Activated naive CD4-positive, alpha-beta T cell treated with anti-CD3 and anti-CD28 coated beads for 36 hours (primary cell): ENCODE measurements at regions not wholly inside any gene's neighbourhood (a gene's known extent, or its start where the extent isn't known, plus 50 kb on each side); places are given as distances from the start of the nearest gene placed in this dataset.
"Not testable (repeated sequence)": the region's sequence is repeated elsewhere in the genome, so short reads cannot be mapped to it uniquely, and the experiment has no call there.

Source experiments
- CTCF ChIA-PET: fragments of 350-600 bp; sonication (Branson Sonifier 250); formaldehyde crosslinking; loops from one replicate; lab custom pipeline; 2021; ENCODE audit warnings: antibody characterized with exemption; lab: Charles Lee
- DNase-seq: peaks from one replicate; pipeline ENCODE4 v3.0.0-alpha.2; 2020
- H3K27ac Mint-ChIP-seq: one replicate; pipeline ENCODE4 v1.8.0; 2021; ENCODE audit warnings: mild to moderate bottlenecking, mixed read lengths
- H3K27me3 Mint-ChIP-seq: one replicate; pipeline ENCODE4 v1.8.0; 2021; ENCODE audit warnings: low read depth, mixed read lengths
- H3K36me3 Mint-ChIP-seq: one replicate; pipeline ENCODE4 v1.8.0; 2021; ENCODE audit warnings: low read depth, mixed read lengths
- H3K4me1 Mint-ChIP-seq: one replicate; pipeline ENCODE4 v1.8.0; 2021; ENCODE audit warnings: low read depth, mixed read lengths
- H3K4me3 Mint-ChIP-seq: one replicate; pipeline ENCODE4 v1.8.0; 2021; ENCODE audit warnings: mild to moderate bottlenecking, moderate library complexity, mixed read lengths
- H3K9me3 Mint-ChIP-seq: one replicate; pipeline ENCODE4 v1.8.0; 2021; ENCODE audit warnings: mixed read lengths
- intact Hi-C: fragments of 100-400 bp; cut with micrococcal nuclease; formaldehyde crosslinking; loops from one replicate; pipeline ENCODE4 v1.15.1; 2023

DNA sequence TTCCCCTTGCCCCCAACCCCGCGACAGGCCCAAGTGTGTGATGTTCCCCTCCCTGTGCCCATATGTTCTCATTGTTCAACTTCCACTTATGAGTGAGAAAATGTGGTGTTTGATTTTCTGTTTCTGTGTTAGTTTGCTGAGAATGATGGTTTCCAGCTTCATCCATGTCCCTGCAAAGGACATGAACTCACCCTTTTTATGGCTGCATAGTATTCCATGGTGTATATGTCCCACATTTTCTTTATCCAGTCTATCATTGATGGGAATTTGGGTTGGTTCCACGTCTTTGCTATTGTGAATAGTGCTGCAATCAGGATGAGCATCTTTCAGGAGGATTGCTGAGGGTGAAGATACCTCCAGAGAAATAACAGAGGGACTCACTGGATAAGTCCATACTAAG lies 91.3 kb upstream of the COG2 start:
- intact Hi-C loops: not testable (repeated sequence)

DNA sequence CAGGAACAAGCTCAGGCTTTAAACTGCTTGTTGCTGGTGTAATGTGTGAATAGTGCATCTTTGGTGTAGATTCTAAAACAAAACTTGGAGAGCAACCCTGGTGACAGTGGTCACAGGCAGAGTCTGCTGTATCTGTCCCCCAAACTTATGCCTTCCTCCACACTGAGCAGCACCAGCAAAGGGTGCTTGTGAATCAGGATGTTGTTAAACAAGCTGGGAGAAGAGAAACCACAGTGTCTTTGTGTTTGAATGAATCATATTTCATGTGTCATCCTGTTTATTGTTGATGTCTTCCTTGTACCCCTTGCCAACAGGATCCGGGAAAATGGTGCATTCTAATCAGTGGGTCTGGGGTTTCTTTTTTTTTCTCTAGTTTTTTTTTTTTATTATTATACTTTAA lies 91.9 kb upstream of the COG2 start:
- intact Hi-C loops: no loop called here
- H3K36me3 Mint-ChIP-seq: no peaks in the 10 kb centered on the region
- peaks cover 15% of the 10 kb centered on the region for H3K27me3 Mint-ChIP-seq
- CTCF ChIA-PET: no interaction called here
- no peak for DNase-seq
- H3K9me3 Mint-ChIP-seq: no peaks in the 10 kb centered on the region
- no peak overlapping the region for H3K4me3 Mint-ChIP-seq
- H3K4me1 Mint-ChIP-seq: no peaks in the 10 kb centered on the region
- no peak overlapping the region for H3K27ac Mint-ChIP-seq

More for the DNA sequence above, 91.3 kb upstream of the COG2 start:
- H3K9me3 Mint-ChIP-seq, H3K4me3 Mint-ChIP-seq, CTCF ChIA-PET, H3K27ac Mint-ChIP-seq, DNase-seq, H3K4me1 Mint-ChIP-seq, H3K36me3 Mint-ChIP-seq: not testable (repeated sequence)
- H3K27me3 Mint-ChIP-seq: peaks cover 16% of the 10 kb centered on the region

DNA sequence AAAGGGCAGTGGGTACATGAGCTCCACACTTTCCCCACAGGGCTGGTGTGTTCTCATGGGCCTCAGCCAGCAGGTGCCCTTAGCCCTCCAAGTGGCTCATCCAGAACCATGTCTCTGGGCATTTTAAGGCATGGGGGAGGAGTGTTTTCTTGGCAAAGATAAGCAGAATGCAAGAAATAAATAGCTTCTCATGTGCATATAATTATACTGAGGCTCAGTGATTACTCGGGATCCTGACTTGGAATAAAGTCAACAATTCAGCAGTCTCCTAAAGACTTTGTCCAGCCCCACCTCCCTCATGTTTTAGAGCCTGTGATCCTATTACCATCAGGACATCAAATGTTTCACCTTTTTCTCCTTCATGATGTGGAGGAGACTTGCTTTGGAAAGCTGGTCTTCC lies 92.7 kb upstream of the COG2 start:
- H3K9me3 Mint-ChIP-seq: no peaks in the 10 kb centered on the region

DNA sequence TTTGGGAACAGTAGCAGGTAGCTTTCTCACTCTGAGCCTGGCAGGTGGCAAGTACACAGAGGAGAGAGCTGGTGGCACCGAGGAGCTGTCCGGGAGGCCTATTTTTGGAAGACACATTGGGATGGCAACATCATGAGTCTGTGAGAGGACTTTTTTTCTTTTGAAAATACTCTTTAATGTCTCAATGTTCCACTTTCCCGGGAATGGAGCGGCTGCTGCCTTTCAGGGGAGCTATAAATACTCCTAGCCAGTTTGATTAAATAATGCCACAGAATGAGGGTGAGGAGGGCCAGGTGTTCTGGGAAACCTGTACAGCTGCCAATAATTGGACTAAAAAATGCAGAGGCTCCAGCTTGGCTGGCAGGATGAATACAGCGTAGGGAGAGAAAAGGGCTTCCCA lies 93.3 kb upstream of the COG2 start:
- H3K27ac Mint-ChIP-seq: no peak overlapping the region
- no peak for DNase-seq
- no peak overlapping the region for H3K4me3 Mint-ChIP-seq
- no peaks in the 10 kb centered on the region for H3K36me3 Mint-ChIP-seq
- intact Hi-C loops: no loop called here
- no peaks in the 10 kb centered on the region for H3K4me1 Mint-ChIP-seq
- H3K27me3 Mint-ChIP-seq: peaks cover 15% of the 10 kb centered on the region
- CTCF ChIA-PET: no interaction called here
- H3K9me3 Mint-ChIP-seq: no peaks in the 10 kb centered on the region

More for the DNA sequence above, 92.7 kb upstream of the COG2 start:
- DNase-seq: no peak
- CTCF ChIA-PET: no interaction called here
- H3K27me3 Mint-ChIP-seq: peaks cover 15% of the 10 kb centered on the region
- H3K36me3 Mint-ChIP-seq: no peaks in the 10 kb centered on the region
- H3K4me1 Mint-ChIP-seq: no peaks in the 10 kb centered on the region
- no peak overlapping the region for H3K27ac Mint-ChIP-seq
- H3K4me3 Mint-ChIP-seq: no peak overlapping the region
- intact Hi-C loops: no loop called here

DNA sequence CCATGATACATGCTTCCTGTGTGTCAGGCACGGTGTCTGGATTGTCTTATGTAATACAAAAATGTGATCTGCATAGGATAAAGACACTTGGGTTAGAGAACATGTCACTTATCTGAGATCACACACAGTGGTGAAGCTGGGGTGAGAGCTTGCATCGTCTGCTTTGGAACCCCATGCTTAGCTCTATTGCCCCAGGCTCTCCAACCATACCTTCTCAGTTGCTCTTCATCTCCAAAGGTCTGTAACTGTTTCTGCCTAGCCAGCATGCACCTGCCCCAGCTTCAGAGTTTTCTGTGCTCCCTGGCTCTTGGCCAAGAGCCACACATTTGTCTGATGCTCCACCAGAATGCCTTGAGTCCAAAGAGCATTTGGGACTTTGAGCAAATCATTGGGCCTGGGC lies 93.9 kb upstream of the COG2 start:
- peaks cover 13% of the 10 kb centered on the region for H3K27me3 Mint-ChIP-seq

DNA sequence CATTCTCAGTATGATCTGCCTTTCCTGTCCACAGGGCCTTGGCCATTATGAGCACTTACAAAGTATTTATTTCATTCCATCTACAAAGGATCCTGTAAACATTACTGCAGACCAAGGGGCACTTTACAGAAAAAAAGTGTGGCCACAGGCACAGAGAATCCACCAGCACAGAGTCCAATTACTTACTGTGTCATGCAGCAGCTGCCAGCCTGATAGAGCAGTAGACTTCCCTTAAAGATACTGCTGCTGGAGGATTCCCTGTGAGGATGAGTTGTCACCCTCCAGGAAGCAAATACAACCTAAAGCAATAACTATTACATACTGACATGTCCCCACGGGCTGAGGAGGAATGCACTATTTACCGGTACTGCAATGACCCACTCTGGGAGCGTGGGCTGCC lies 97.1 kb upstream of the COG2 start:
- no peak overlapping the region for H3K27ac Mint-ChIP-seq
- CTCF ChIA-PET: no interaction called here
- H3K4me3 Mint-ChIP-seq: no peak overlapping the region
- intact Hi-C loops: no loop called here
- no peak for DNase-seq
- no peaks in the 10 kb centered on the region for H3K4me1 Mint-ChIP-seq
- H3K36me3 Mint-ChIP-seq: no peaks in the 10 kb centered on the region
- no peaks in the 10 kb centered on the region for H3K9me3 Mint-ChIP-seq
- H3K27me3 Mint-ChIP-seq: peaks cover 7% of the 10 kb centered on the region

More for the DNA sequence above, 93.9 kb upstream of the COG2 start:
- CTCF ChIA-PET: no interaction called here
- Mint-ChIP-seq H3K27ac (no peak overlapping the region), H3K4me3 (no peak overlapping the region), H3K9me3 (no peaks in the 10 kb centered on the region), H3K4me1 (no peaks in the 10 kb centered on the region), H3K36me3 (no peaks in the 10 kb centered on the region)
- intact Hi-C loops: no loop called here
- DNase-seq: no peak

DNA sequence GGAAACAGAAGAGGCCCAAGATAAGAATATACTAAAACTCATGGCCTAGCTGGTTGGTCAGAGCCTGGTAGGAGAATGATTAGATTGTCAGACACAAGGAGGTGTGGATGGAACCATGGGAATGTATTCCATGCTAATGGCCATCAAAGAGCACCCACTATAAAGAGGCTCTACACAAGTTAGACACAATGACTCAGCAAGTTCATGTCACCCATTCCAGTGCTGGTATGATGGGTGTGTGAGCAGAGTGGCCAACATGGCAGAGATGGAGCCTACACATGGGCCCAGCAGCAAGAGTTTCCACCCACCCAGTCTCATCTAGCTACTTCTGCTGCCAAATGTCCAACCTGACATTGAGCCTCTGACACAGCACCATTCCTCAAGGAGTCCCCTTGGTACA lies 97.5 kb upstream of the COG2 start:
- H3K27me3 Mint-ChIP-seq: peaks cover 7% of the 10 kb centered on the region
- H3K9me3 Mint-ChIP-seq: no peaks in the 10 kb centered on the region
- CTCF ChIA-PET: no interaction called here
- H3K27ac Mint-ChIP-seq: no peak overlapping the region
- no peak for DNase-seq
- no peak overlapping the region for H3K4me3 Mint-ChIP-seq
- intact Hi-C loops: no loop called here
- H3K4me1 Mint-ChIP-seq: no peaks in the 10 kb centered on the region
- no peaks in the 10 kb centered on the region for H3K36me3 Mint-ChIP-seq

DNA sequence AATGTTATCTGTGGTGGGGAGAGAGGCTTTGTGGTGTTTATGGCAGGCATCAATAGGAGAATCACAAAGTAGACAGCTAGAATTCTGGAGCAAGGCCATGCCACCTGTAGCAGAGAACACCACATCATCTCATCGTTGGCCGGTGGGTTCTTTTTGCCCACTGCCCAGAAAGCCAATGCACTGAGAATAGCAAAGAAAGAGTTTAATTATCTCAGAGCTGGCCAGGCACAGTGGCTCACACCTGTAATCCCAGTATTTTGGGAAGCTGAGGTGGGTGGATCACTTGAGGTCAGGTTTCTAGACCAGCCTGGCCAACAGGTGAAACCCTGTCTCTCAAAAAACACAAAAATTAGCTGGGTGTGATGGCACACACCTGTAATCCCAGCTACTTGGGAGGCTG lies 99.2 kb upstream of the COG2 start:
- CTCF ChIA-PET: no interaction called here
- Mint-ChIP-seq H3K27ac (no peak overlapping the region), H3K27me3 (peaks cover 10% of the 10 kb centered on the region), H3K4me1 (no peaks in the 10 kb centered on the region), H3K36me3 (no peaks in the 10 kb centered on the region), H3K4me3 (no peak overlapping the region), H3K9me3 (no peaks in the 10 kb centered on the region)
- intact Hi-C loops: no loop called here
- DNase-seq: no peak

DNA sequence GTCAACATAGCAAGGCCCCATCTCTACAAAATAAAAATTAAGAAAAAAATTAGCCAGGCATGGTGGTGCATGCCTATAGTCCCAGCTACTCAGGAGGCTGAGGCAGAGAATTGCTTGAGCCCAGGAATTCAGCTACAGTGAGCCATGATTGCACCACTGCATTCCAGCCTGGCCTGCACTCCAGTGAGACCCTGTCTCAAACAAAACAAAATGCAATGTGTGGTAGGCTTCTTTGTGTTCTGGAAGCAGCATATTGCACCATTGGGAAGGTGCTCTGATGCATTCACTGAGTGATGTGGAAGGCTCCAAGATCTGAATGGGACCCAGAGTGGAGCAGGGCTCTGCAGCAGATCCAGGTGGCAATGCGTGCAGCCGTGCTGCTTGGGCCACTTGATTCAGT lies 99.6 kb upstream of the COG2 start:
- DNase-seq: no peak
- intact Hi-C loops: no loop called here
- no peaks in the 10 kb centered on the region for H3K36me3 Mint-ChIP-seq
- no peaks in the 10 kb centered on the region for H3K4me1 Mint-ChIP-seq
- no peak overlapping the region for H3K4me3 Mint-ChIP-seq
- no peaks in the 10 kb centered on the region for H3K9me3 Mint-ChIP-seq
- CTCF ChIA-PET: no interaction called here
- no peak overlapping the region for H3K27ac Mint-ChIP-seq
- H3K27me3 Mint-ChIP-seq: peaks cover 10% of the 10 kb centered on the region

DNA sequence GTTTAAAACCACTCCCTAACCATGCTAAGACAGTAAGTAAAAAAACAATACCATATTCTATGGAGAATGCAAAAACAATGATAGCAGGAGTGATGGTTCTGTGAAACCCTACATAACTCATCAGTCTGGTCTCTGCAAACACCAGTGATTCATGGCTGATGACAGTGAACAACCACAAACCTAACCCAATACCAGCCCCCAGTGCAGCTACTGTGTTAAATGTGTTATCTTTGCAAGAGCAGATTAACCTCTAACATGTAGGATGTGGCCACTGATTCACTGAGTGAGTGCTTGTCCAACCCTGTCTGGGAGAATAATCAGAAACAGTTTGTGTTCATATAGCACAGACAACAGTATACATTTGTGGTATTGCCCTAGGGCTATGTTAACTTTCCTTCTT lies 100.2 kb upstream of the COG2 start:
- intact Hi-C loops: no loop called here

DNA sequence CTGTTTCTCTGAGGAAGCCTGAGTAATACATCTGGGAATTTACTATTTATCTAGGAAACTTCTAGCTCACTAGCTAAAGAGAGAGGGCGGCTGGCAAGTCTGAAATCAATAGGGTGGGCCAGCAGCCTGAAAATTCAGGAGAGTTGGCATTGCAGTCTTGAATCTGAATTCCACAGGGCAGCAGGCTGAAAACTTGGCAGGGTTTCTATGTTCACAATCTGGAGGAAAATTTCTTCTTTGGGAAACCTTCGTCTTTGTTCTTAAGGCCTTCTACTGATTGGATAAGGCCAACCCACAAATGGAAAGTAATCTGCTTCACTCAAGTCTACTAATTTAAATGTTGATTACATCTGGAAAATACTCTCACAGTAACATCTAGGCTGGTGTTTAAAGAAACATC lies 101.0 kb upstream of the COG2 start:
- Mint-ChIP-seq H3K36me3 (no peaks in the 10 kb centered on the region), H3K4me3 (no peak overlapping the region), H3K4me1 (no peaks in the 10 kb centered on the region), H3K27me3 (peaks cover 14% of the 10 kb centered on the region), H3K9me3 (no peaks in the 10 kb centered on the region), H3K27ac (no peak overlapping the region)
- no peak for DNase-seq
- CTCF ChIA-PET: no interaction called here
- intact Hi-C loops: no loop called here

More for the DNA sequence above, 100.2 kb upstream of the COG2 start:
- Mint-ChIP-seq H3K9me3 (no peaks in the 10 kb centered on the region), H3K4me1 (no peaks in the 10 kb centered on the region), H3K27ac (no peak overlapping the region), H3K27me3 (peaks cover 13% of the 10 kb centered on the region), H3K36me3 (no peaks in the 10 kb centered on the region), H3K4me3 (no peak overlapping the region)
- DNase-seq: peak; percentile 23
- CTCF ChIA-PET: no interaction called here

DNA sequence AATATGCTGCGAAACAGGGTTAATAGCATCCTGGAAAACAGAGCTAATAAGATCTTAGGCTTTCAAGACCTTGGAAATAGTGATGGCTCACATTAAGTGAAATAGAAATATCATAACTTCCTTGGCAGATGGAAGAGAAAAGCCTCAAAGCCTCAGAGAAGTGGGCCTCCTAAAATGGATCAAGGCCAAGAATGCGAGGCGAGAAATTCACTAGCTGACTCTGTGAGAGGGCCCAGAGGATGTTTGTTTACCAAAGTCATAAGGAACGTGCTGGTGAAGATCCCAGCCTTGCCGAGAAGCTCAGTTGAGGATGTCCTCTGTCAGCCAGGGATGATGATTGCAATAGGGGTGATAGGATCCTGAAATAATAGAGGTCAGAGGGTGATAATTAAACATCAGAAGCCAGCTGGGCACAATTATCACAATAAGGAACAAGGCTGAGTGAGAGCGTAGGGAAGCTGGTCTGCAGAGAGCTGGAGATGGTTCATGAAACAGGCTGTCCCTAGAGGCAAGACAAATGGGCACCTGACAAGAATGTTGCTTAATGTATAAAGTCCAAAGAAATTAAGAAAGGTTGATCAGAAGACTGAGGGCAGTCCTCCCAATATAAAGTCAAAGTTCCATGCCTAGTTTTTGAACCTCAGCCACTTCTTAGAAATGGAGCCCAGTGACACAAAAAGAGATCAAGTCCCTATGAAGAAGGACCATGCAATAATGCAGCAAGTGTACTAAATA lies 101.7 kb upstream of the COG2 start:
- Mint-ChIP-seq H3K4me1 (no peaks in the 10 kb centered on the region), H3K27me3 (peaks cover 15% of the 10 kb centered on the region), H3K27ac (no peak overlapping the region), H3K9me3 (no peaks in the 10 kb centered on the region), H3K4me3 (no peak overlapping the region), H3K36me3 (no peaks in the 10 kb centered on the region)
- intact Hi-C loops: no loop called here
- no peak for DNase-seq
- CTCF ChIA-PET: no interaction called here

DNA sequence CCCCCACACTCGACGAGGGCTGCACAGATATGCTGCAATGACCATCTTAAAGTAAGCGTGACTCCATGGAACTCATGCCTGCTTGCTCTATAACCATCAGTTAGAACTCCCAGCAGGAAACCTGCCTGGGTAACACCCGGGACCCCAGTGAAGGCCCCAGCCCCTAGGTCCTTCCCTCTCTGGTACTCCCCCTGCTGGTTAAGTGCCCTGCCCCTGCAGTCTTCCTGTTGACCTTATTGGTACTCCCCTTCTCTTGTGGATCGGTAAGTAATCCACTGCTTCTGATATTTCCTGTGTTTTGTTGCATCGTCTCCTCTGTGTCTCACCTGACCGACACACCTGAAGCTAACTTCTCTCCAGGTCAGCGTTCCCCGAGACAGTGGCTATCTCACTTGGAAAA lies 104.8 kb upstream of the COG2 start:
- no peak for DNase-seq
- H3K36me3 Mint-ChIP-seq: no peaks in the 10 kb centered on the region
- peaks cover 9% of the 10 kb centered on the region for H3K9me3 Mint-ChIP-seq

More for the DNA sequence above, 104.8 kb upstream of the COG2 start:
- Mint-ChIP-seq H3K27me3 (peaks cover 10% of the 10 kb centered on the region), H3K27ac (no peak overlapping the region), H3K4me3 (no peak overlapping the region), H3K4me1 (no peaks in the 10 kb centered on the region)
- CTCF ChIA-PET: no interaction called here
- intact Hi-C loops: no loop called here
